Midbrain (tissue), 1 donor: ENCODE measurements at regions not wholly inside any gene's neighbourhood (a gene's known extent, or its start where the extent isn't known, plus 50 kb on each side); places are given as distances from the start of the nearest gene placed in this dataset.
"Not testable (repeated sequence)": the region's sequence is repeated elsewhere in the genome, so short reads cannot be mapped to it uniquely, and the experiment has no call there.

Source experiments
- DNase-seq: peaks from one replicate; lab custom pipeline; 2025; lab: John Stamatoyannopoulos, UW

- no peak for DNase-seq
Measured at GRCh38 chr3:163185721-163186350, 1689.2 kb downstream of the OTOL1 start.

GRCh38 chr3:163175970-163176369 lies 1679.4 kb downstream of the OTOL1 start:
- no peak for DNase-seq

GRCh38 chr3:163172513-163172912 lies 1675.9 kb downstream of the OTOL1 start:
- not testable (repeated sequence) for DNase-seq

- DNase-seq, result no peak
Measured at GRCh38 chr3:163166197-163166596, 1669.6 kb downstream of the OTOL1 start.

GRCh38 chr3:163159306-163159705 lies 1662.7 kb downstream of the OTOL1 start:
- DNase-seq, result no peak

- no peak for DNase-seq
Measured at GRCh38 chr3:163139600-163139999, 1643.0 kb downstream of the OTOL1 start.

- no peak for DNase-seq
Measured at GRCh38 chr3:163138258-163138657, 1641.7 kb downstream of the OTOL1 start.

- DNase-seq, result no peak
Measured at GRCh38 chr3:163132111-163132510, 1635.5 kb downstream of the OTOL1 start.

GRCh38 chr3:163129287-163129686 lies 1632.7 kb downstream of the OTOL1 start:
- DNase-seq, result no peak

- no peak for DNase-seq
Measured at GRCh38 chr3:163126115-163126514, 1629.5 kb downstream of the OTOL1 start.
